H9 (cell line): ENCODE measurements at regions not wholly inside any gene's neighbourhood (a gene's known extent, or its start where the extent isn't known, plus 50 kb on each side); places are given as distances from the start of the nearest gene placed in this dataset.

Experiments
- DNase-seq: peaks from one replicate; pipeline ENCODE4 v3.0.0-alpha.2; 2017
- H2AFZ ChIP-seq: one replicate; pipeline ENCODE4 v1.6.1; 2013; ENCODE audit warnings: mild to moderate bottlenecking, low read length, control low read depth, moderate library complexity
- H2AK5ac ChIP-seq: 2 replicates; pipeline ENCODE4 v1.6.1; 2013; ENCODE audit warnings: low read length, control low read depth, mixed read lengths; ENCODE audit not compliant: insufficient read length
- H2BK120ac ChIP-seq: one replicate; pipeline ENCODE4 v1.6.1; 2013; ENCODE audit warnings: low read depth, mild to moderate bottlenecking, low read length, control low read depth, inconsistent platforms; ENCODE audit not compliant: poor library complexity, severe bottlenecking
- H2BK12ac ChIP-seq: 2 replicates; pipeline ENCODE4 v1.6.1; 2013; ENCODE audit warnings: low read length, control low read depth, mixed read lengths, low read depth; ENCODE audit not compliant: insufficient read length
- H2BK15ac ChIP-seq: 2 replicates; pipeline ENCODE4 v1.6.1; 2013; ENCODE audit warnings: low read depth, low read length, control low read depth
- H2BK20ac ChIP-seq: one replicate; pipeline ENCODE4 v1.6.1; 2013; ENCODE audit warnings: low read depth, mild to moderate bottlenecking, low read length, control low read depth, inconsistent platforms; ENCODE audit not compliant: poor library complexity, severe bottlenecking
- H2BK5ac ChIP-seq: 2 replicates; pipeline ENCODE4 v1.6.1; 2013; ENCODE audit warnings: low read length, control low read depth, mixed read lengths; ENCODE audit not compliant: insufficient read length
- H3K14ac ChIP-seq: 2 replicates; pipeline ENCODE4 v1.6.1; 2013; ENCODE audit warnings: low read length, control low read depth; ENCODE audit not compliant: insufficient read depth
- H3K18ac ChIP-seq: 2 replicates; pipeline ENCODE4 v1.6.1; 2013; ENCODE audit warnings: low read depth, mild to moderate bottlenecking, mixed read lengths, low read length, control low read depth; ENCODE audit not compliant: insufficient read length
- H3K23ac ChIP-seq: 2 replicates; pipeline ENCODE4 v1.6.1; 2013; ENCODE audit warnings: low read length, control low read depth, mixed read lengths, low read depth; ENCODE audit not compliant: insufficient read length
- H3K23me2 ChIP-seq: 2 replicates; pipeline ENCODE4 v1.6.1; 2013; ENCODE audit warnings: low read depth, mild to moderate bottlenecking, mixed read lengths, low read length, control low read depth; ENCODE audit not compliant: insufficient read length, poor library complexity, severe bottlenecking
- H3K27ac ChIP-seq: 2 replicates; pipeline ENCODE4 v1.5.1; 2013; ENCODE audit warnings: low read length, control low read depth, mixed read lengths, low read depth; ENCODE audit not compliant: insufficient read length
- H3K27me3 ChIP-seq: 2 replicates; pipeline ENCODE4 v1.6.1; 2013; ENCODE audit warnings: low read length, control low read depth, inconsistent platforms; ENCODE audit not compliant: insufficient read depth
- H3K4ac ChIP-seq: 2 replicates; pipeline ENCODE4 v1.6.1; 2013; ENCODE audit warnings: low read depth, mild to moderate bottlenecking, control low read depth, inconsistent platforms, low read length, moderate library complexity
- H3K4me1 ChIP-seq: 2 replicates; pipeline ENCODE4 v1.6.1; 2013; ENCODE audit warnings: low read length, control low read depth, inconsistent platforms; ENCODE audit not compliant: insufficient read depth
- H3K4me2 ChIP-seq: 2 replicates; pipeline ENCODE4 v1.6.1; 2013; ENCODE audit warnings: low read length, control low read depth, mixed read lengths; ENCODE audit not compliant: insufficient read length, insufficient read depth
- H3K56ac ChIP-seq: 2 replicates; pipeline ENCODE4 v1.6.1; 2013; ENCODE audit warnings: low read depth, mild to moderate bottlenecking, mixed read lengths, low read length, control low read depth; ENCODE audit not compliant: insufficient read length
- H3K79me1 ChIP-seq: 2 replicates; pipeline ENCODE4 v1.6.1; 2013; ENCODE audit warnings: low read depth, mild to moderate bottlenecking, moderate library complexity, low read length, control low read depth, inconsistent platforms; ENCODE audit not compliant: insufficient read depth, poor library complexity, severe bottlenecking
- H3K79me2 ChIP-seq: 2 replicates; pipeline ENCODE4 v1.6.1; 2013; ENCODE audit warnings: low read length, control low read depth, inconsistent platforms; ENCODE audit not compliant: insufficient read depth
- H3K9ac ChIP-seq: 2 replicates; pipeline ENCODE4 v1.6.1; 2013; ENCODE audit warnings: low read length, control low read depth, mixed read lengths; ENCODE audit not compliant: insufficient read length; ENCODE audit errors: extremely low read depth
- H3K9me3 ChIP-seq: one replicate; pipeline ENCODE4 v1.6.1; 2013; ENCODE audit warnings: low read depth, low read length, inconsistent platforms; ENCODE audit not compliant: control insufficient read depth
- H3T11ph ChIP-seq: one replicate; pipeline ENCODE4 v1.6.1; 2013; ENCODE audit warnings: mild to moderate bottlenecking, low read length, control low read depth, inconsistent platforms
- H4K20me1 ChIP-seq: one replicate; pipeline ENCODE4 v1.6.1; 2013; ENCODE audit not compliant: control insufficient read depth, insufficient read length, insufficient read depth
- H4K5ac ChIP-seq: 2 replicates; pipeline ENCODE4 v1.6.1; 2013; ENCODE audit warnings: low read depth, mild to moderate bottlenecking, mixed read lengths, low read length, control low read depth; ENCODE audit not compliant: insufficient read length
- H4K8ac ChIP-seq: replicated peaks from 2 replicates; pipeline ENCODE4 v1.6.1; 2013; ENCODE audit warnings: low read length, control low read depth, mixed read lengths, low read depth; ENCODE audit not compliant: insufficient read length
- H4K91ac ChIP-seq: 2 replicates; pipeline ENCODE4 v1.6.1; 2013; ENCODE audit warnings: low read depth, mild to moderate bottlenecking, moderate library complexity, mixed read lengths, low read length, control low read depth; ENCODE audit not compliant: insufficient read length
- H3K27ac Mint-ChIP-seq, 3 experiments: 2 replicates in 2 of 3; 3 replicates in 1 of 3; pipeline ENCODE4 v1.8.0; 2020 to 2021; ENCODE audit warnings: mixed read lengths in 3 of 3, mild to moderate bottlenecking in 1 of 3, moderate library complexity in 1 of 3
- H3K27me3 Mint-ChIP-seq: 2 replicates; pipeline ENCODE4 v1.8.0; 2021; ENCODE audit warnings: low read depth, mild to moderate bottlenecking, moderate library complexity, mixed read lengths
- H3K36me3 Mint-ChIP-seq, 3 experiments: 2 replicates in 2 of 3; 3 replicates in 1 of 3; pipeline ENCODE4 v1.8.0; 2020 to 2021; ENCODE audit warnings: low read depth in 3 of 3, mixed read lengths in 3 of 3; ENCODE audit not compliant: insufficient read depth in 1 of 3
- H3K4me1 Mint-ChIP-seq, 2 experiments: 2 replicates each; pipeline ENCODE4 v1.8.0; 2020; ENCODE audit warnings: mixed read lengths in 2 of 2
- H3K4me3 Mint-ChIP-seq, 2 experiments: 2 replicates in 1 of 2; 3 replicates in 1 of 2; pipeline ENCODE4 v1.8.0; 2020 to 2021; ENCODE audit warnings: mild to moderate bottlenecking in 2 of 2, mixed read lengths in 2 of 2, moderate library complexity in 1 of 2
- H3K9me3 Mint-ChIP-seq, 2 experiments: 2 replicates in 1 of 2; 3 replicates in 1 of 2; pipeline ENCODE4 v1.8.0; 2020; ENCODE audit warnings: mild to moderate bottlenecking in 2 of 2, mixed read lengths in 2 of 2, moderate library complexity in 1 of 2
- WGBS: extraction: QIAGEN DNeasy Blood & Tissue Kit; methylation state at CpG from one replicate; pipeline ENCODE4 v1.1.7; 2013; ENCODE audit warnings: missing lambda C conversion rate, low lambda C conversion rate, mixed read lengths; ENCODE audit not compliant: insufficient read length; ENCODE audit errors: extremely low coverage; 5-methylcytosine and 5-hydroxymethylcytosine counted together
- TF ChIP-seq, protein P1 (sequence below): fragments of 200-600 bp; sonication (generic); conservative IDR thresholded peaks from 3 replicates; pipeline ENCODE4 v1.8.0; 2021; ENCODE audit warnings: antibody characterized with exemption, mild to moderate bottlenecking

DNA sequence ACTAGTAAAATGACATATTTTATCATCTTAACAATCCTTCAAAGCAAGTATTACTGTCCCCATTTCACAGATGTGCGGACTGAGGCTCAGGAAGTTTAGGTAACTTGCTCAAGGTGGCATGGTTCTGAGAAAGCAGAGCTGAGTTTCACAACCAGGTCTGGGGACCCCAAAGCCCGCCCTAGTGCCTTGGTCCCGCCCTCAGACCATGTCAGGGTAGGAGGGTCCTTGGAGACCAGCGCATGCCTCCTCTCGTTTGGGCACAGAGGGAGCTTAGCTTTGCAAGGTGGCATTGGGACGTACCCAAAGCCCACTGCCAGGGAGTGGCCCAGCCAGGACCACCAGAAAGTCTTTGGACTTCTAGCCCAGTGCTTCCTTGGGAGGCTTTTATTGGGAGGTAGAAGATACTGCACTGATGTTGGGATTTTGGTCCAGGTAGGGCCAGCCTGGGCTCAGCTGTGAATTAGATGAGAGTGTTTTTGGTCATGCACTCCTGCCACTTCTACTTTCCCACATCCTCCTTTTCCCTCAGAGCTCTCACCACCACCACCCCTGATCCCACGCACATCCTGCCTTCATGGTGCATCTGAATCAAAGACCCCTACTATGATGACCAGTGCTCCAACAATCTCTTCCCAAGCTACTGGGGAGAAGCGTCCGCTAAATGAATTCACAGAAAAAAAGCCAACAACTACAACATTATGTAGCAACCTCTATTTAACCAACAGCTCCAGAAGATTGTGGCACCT, 307.9 kb downstream of the TLE3 start:
- TF ChIP-seq, protein P1, sequence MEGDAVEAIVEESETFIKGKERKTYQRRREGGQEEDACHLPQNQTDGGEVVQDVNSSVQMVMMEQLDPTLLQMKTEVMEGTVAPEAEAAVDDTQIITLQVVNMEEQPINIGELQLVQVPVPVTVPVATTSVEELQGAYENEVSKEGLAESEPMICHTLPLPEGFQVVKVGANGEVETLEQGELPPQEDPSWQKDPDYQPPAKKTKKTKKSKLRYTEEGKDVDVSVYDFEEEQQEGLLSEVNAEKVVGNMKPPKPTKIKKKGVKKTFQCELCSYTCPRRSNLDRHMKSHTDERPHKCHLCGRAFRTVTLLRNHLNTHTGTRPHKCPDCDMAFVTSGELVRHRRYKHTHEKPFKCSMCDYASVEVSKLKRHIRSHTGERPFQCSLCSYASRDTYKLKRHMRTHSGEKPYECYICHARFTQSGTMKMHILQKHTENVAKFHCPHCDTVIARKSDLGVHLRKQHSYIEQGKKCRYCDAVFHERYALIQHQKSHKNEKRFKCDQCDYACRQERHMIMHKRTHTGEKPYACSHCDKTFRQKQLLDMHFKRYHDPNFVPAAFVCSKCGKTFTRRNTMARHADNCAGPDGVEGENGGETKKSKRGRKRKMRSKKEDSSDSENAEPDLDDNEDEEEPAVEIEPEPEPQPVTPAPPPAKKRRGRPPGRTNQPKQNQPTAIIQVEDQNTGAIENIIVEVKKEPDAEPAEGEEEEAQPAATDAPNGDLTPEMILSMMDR = no peak
- H3K27ac ChIP-seq = no peak overlapping the region
- H4K8ac ChIP-seq = no peak overlapping the region
- 0 out of 7 replicates have a peak overlapping the region, but pooled peaks of 1 of the 3 experiments have one; percentile 65 for H3K27ac Mint-ChIP-seq
- no peak overlapping the region for H3K56ac ChIP-seq
- no peak overlapping the region for H3T11ph ChIP-seq
- H3K18ac ChIP-seq = no peak overlapping the region
- H3K27me3 ChIP-seq = no peaks in the 10 kb centered on the region
- H2BK120ac ChIP-seq = no peak overlapping the region
- no peak overlapping the region for H2BK15ac ChIP-seq
- H3K4me2 ChIP-seq = no peak overlapping the region
- H3K79me1 ChIP-seq = no peaks in the 10 kb centered on the region
- H3K23ac ChIP-seq = no peak overlapping the region
- H3K4ac ChIP-seq = no peak overlapping the region
- no peak overlapping the region for H4K91ac ChIP-seq
- no peak overlapping the region for H2BK20ac ChIP-seq
- no peak overlapping the region for H2AFZ ChIP-seq
- peaks cover 7% of the 10 kb centered on the region for H3K27me3 Mint-ChIP-seq
- no peak overlapping the region for H3K14ac ChIP-seq
- no peak overlapping the region for H4K5ac ChIP-seq
- no peak overlapping the region for H2BK5ac ChIP-seq
- H3K23me2 ChIP-seq = no peaks in the 10 kb centered on the region
- no peaks in the 10 kb centered on the region; the same call in 1 of the 2 replicates for H3K4me1 ChIP-seq
- no peak for DNase-seq
- peaks cover 7 to 8% of the 10 kb centered on the region in 2 experiments for H3K4me1 Mint-ChIP-seq
- no peak overlapping the region for H2AK5ac ChIP-seq
- 0 out of 7 replicates have a peak, but pooled peaks cover 0 to 5% (median 0%) of the 10 kb centered on the region in 3 experiments for H3K36me3 Mint-ChIP-seq
- no peaks in the 10 kb centered on the region for H3K9me3 ChIP-seq
- H3K79me2 ChIP-seq = no peaks in the 10 kb centered on the region
- no peak overlapping the region for H3K9ac ChIP-seq
- no peak overlapping the region; a peak in 1 of 5 replicates for H3K4me3 Mint-ChIP-seq
- H4K20me1 ChIP-seq = no peaks in the 10 kb centered on the region
- H3K9me3 Mint-ChIP-seq = peaks cover 0 to 5% of the 10 kb centered on the region in 2 experiments; a peak in 3 of 5 replicates
- no CpG with 5 or more reads among the region's 9 CpGs for WGBS
- H2BK12ac ChIP-seq = no peak overlapping the region
